Activated T-helper 1 cell treated with anti-CD3 and anti-CD28 coated beads, Interleukin-12 subunit alpha, Interleukin-12 subunit beta, Interleukin-2, Interleukin-4 antibody, amounts not matched to agents 30 ng/mL and 10 ng/mL and 1 ng/mL, durations not matched to agents 14 hours and 24 hours and 36 hours (primary cell): ENCODE measurements at regions not wholly inside any gene's neighbourhood (a gene's known extent, or its start where the extent isn't known, plus 50 kb on each side); places are given as distances from the start of the nearest gene placed in this dataset.

Experiments used
- DNase-seq: peaks from one replicate; pipeline ENCODE4 v3.0.0; 2021; ENCODE audit warnings: low spot score
- H3K27ac Mint-ChIP-seq: one replicate; pipeline ENCODE4 v1.8.0; 2021; ENCODE audit warnings: mild to moderate bottlenecking, mixed read lengths
- H3K27me3 Mint-ChIP-seq: one replicate; pipeline ENCODE4 v1.8.0; 2022; ENCODE audit warnings: mild to moderate bottlenecking, moderate library complexity, mixed read lengths; ENCODE audit not compliant: insufficient read depth
- H3K36me3 Mint-ChIP-seq: one replicate; pipeline ENCODE4 v1.8.0; 2021; ENCODE audit warnings: low read depth, mixed read lengths
- H3K4me1 Mint-ChIP-seq: one replicate; pipeline ENCODE4 v1.8.0; 2021; ENCODE audit warnings: low read depth, mixed read lengths
- H3K4me3 Mint-ChIP-seq: one replicate; pipeline ENCODE4 v1.8.0; 2021; ENCODE audit warnings: mild to moderate bottlenecking, moderate library complexity, mixed read lengths
- H3K9me3 Mint-ChIP-seq: one replicate; pipeline ENCODE4 v1.8.0; 2021; ENCODE audit warnings: mixed read lengths
- intact Hi-C: fragments of 100-400 bp; cut with micrococcal nuclease; formaldehyde crosslinking; loops from one replicate; pipeline ENCODE4 v1.15.1; 2024

GRCh38 chr9:16322849-16323248 is 547.6 kb downstream of the BNC2 start:
- H3K4me3 Mint-ChIP-seq = no peak overlapping the region
- DNase-seq = no peak
- no peaks in the 10 kb centered on the region for H3K27me3 Mint-ChIP-seq
- H3K9me3 Mint-ChIP-seq = no peaks in the 10 kb centered on the region
- no peaks in the 10 kb centered on the region for H3K4me1 Mint-ChIP-seq
- intact Hi-C loops = no loop called here
- H3K27ac Mint-ChIP-seq = no peak overlapping the region
- no peaks in the 10 kb centered on the region for H3K36me3 Mint-ChIP-seq

- H3K4me3 Mint-ChIP-seq = no peak overlapping the region
- no peak overlapping the region for H3K27ac Mint-ChIP-seq
- no peaks in the 10 kb centered on the region for H3K4me1 Mint-ChIP-seq
- H3K9me3 Mint-ChIP-seq = no peaks in the 10 kb centered on the region
- intact Hi-C loops = no loop called here
- no peaks in the 10 kb centered on the region for H3K36me3 Mint-ChIP-seq
- no peaks in the 10 kb centered on the region for H3K27me3 Mint-ChIP-seq
- no peak for DNase-seq
Measured at GRCh38 chr9:16325966-16326365, 544.5 kb downstream of the BNC2 start.

GRCh38 chr9:16328349-16328748 is 542.1 kb downstream of the BNC2 start:
- Mint-ChIP-seq H3K9me3 (no peaks in the 10 kb centered on the region), H3K27ac (no peak overlapping the region), H3K4me1 (no peaks in the 10 kb centered on the region), H3K27me3 (no peaks in the 10 kb centered on the region), H3K4me3 (no peak overlapping the region), H3K36me3 (no peaks in the 10 kb centered on the region)
- DNase-seq = no peak
- intact Hi-C loops = no loop called here

- Mint-ChIP-seq H3K36me3 (no peaks in the 10 kb centered on the region), H3K4me1 (no peaks in the 10 kb centered on the region), H3K4me3 (no peak overlapping the region), H3K27me3 (no peaks in the 10 kb centered on the region), H3K9me3 (no peaks in the 10 kb centered on the region), H3K27ac (no peak overlapping the region)
- DNase-seq = no peak
- intact Hi-C loops = no loop called here
Measured at GRCh38 chr9:16329671-16330113, 540.8 kb downstream of the BNC2 start.

GRCh38 chr9:16331031-16331430 is 539.4 kb downstream of the BNC2 start:
- Mint-ChIP-seq H3K27me3 (no peaks in the 10 kb centered on the region), H3K4me3 (no peak overlapping the region), H3K9me3 (no peaks in the 10 kb centered on the region), H3K4me1 (no peaks in the 10 kb centered on the region), H3K36me3 (no peaks in the 10 kb centered on the region), H3K27ac (no peak overlapping the region)
- no peak for DNase-seq
- intact Hi-C loops = no loop called here

GRCh38 chr9:16331527-16331926 is 538.9 kb downstream of the BNC2 start:
- intact Hi-C loops = no loop called here
- no peak for DNase-seq
- Mint-ChIP-seq H3K36me3 (no peaks in the 10 kb centered on the region), H3K27me3 (no peaks in the 10 kb centered on the region), H3K27ac (no peak overlapping the region), H3K4me3 (no peak overlapping the region), H3K9me3 (no peaks in the 10 kb centered on the region), H3K4me1 (no peaks in the 10 kb centered on the region)

GRCh38 chr9:16333691-16334090 is 536.8 kb downstream of the BNC2 start:
- intact Hi-C loops = no loop called here
- Mint-ChIP-seq H3K27ac (no peak overlapping the region), H3K4me3 (no peak overlapping the region), H3K36me3 (no peaks in the 10 kb centered on the region), H3K27me3 (no peaks in the 10 kb centered on the region), H3K9me3 (no peaks in the 10 kb centered on the region), H3K4me1 (no peaks in the 10 kb centered on the region)
- no peak for DNase-seq

GRCh38 chr9:16335788-16336580 is 534.5 kb downstream of the BNC2 start:
- Mint-ChIP-seq H3K27ac (no peak overlapping the region), H3K36me3 (no peaks in the 10 kb centered on the region), H3K9me3 (no peaks in the 10 kb centered on the region), H3K4me1 (no peaks in the 10 kb centered on the region), H3K27me3 (no peaks in the 10 kb centered on the region), H3K4me3 (no peak overlapping the region)
- intact Hi-C loops = no loop called here
- DNase-seq = no peak

GRCh38 chr9:16336833-16337232 is 533.6 kb downstream of the BNC2 start:
- Mint-ChIP-seq H3K4me3 (no peak overlapping the region), H3K4me1 (no peaks in the 10 kb centered on the region), H3K9me3 (no peaks in the 10 kb centered on the region), H3K27ac (no peak overlapping the region), H3K36me3 (no peaks in the 10 kb centered on the region), H3K27me3 (no peaks in the 10 kb centered on the region)
- intact Hi-C loops = no loop called here
- DNase-seq = no peak

GRCh38 chr9:16337322-16338029 is 533.0 kb downstream of the BNC2 start:
- intact Hi-C loops = no loop called here
- H3K4me3 Mint-ChIP-seq = no peak overlapping the region
- DNase-seq = no peak

GRCh38 chr9:16341177-16341576 is 529.3 kb downstream of the BNC2 start:
- no peaks in the 10 kb centered on the region for H3K4me1 Mint-ChIP-seq

More at GRCh38 chr9:16337322-16338029, 533.0 kb downstream of the BNC2 start:
- Mint-ChIP-seq H3K36me3 (no peaks in the 10 kb centered on the region), H3K27me3 (no peaks in the 10 kb centered on the region), H3K27ac (no peak overlapping the region), H3K4me1 (no peaks in the 10 kb centered on the region), H3K9me3 (no peaks in the 10 kb centered on the region)

GRCh38 chr9:16342246-16343020 is 528.0 kb downstream of the BNC2 start:
- Mint-ChIP-seq H3K9me3 (no peaks in the 10 kb centered on the region), H3K27ac (no peak overlapping the region), H3K4me3 (no peak overlapping the region), H3K4me1 (no peaks in the 10 kb centered on the region), H3K36me3 (no peaks in the 10 kb centered on the region), H3K27me3 (peaks cover 3% of the 10 kb centered on the region)
- intact Hi-C loops = no loop called here
- no peak for DNase-seq

More at GRCh38 chr9:16341177-16341576, 529.3 kb downstream of the BNC2 start:
- no peak overlapping the region for H3K4me3 Mint-ChIP-seq
- intact Hi-C loops = no loop called here
- no peaks in the 10 kb centered on the region for H3K36me3 Mint-ChIP-seq
- H3K27me3 Mint-ChIP-seq = peaks cover 3% of the 10 kb centered on the region
- no peak overlapping the region for H3K27ac Mint-ChIP-seq
- no peak for DNase-seq
- no peaks in the 10 kb centered on the region for H3K9me3 Mint-ChIP-seq
